Ascending aorta (tissue), 2 donors: ENCODE measurements at regions not wholly inside any gene's neighbourhood (a gene's known extent, or its start where the extent isn't known, plus 50 kb on each side); places are given as distances from the start of the nearest gene placed in this dataset.

Experiments used
- DNase-seq, 2 donors: peaks; one replicate each; pipeline ENCODE4 v3.0.0-alpha.2; 2019; ENCODE audit warnings: low spot score in 2 of 2
- H3K27ac ChIP-seq, 2 donors: fragments of 200-600 bp; sonication (generic); one replicate each; pipeline ENCODE4 v1.5.1; 2016 to 2017; ENCODE audit warnings: mild to moderate bottlenecking in 1 of 2
- H3K27me3 ChIP-seq: fragments of 200-600 bp; sonication (generic); one replicate; pipeline ENCODE4 v1.5.1; 2017
- H3K36me3 ChIP-seq, 2 donors: fragments of 200-600 bp; sonication (generic); one replicate each; pipeline ENCODE4 v1.5.1; 2016
- H3K4me1 ChIP-seq, 2 donors: fragments of 200-600 bp; sonication (generic); one replicate each; pipeline ENCODE4 v1.5.1; 2016 to 2017; ENCODE audit warnings: mild to moderate bottlenecking in 1 of 2
- H3K4me3 ChIP-seq, 2 donors: fragments of 200-600 bp; sonication (generic); one replicate each; pipeline ENCODE4 v1.5.1; 2016 to 2017; ENCODE audit warnings: mild to moderate bottlenecking in 1 of 2
- H3K9me3 ChIP-seq, 2 donors: fragments of 200-600 bp; sonication (generic); one replicate each; pipeline ENCODE4 v1.5.1; 2016
- intact Hi-C: fragments of 100-400 bp; cut with DNase I; formaldehyde crosslinking; loops from one replicate; pipeline ENCODE4 v1.15.1; 2023
- TF ChIP-seq, protein P1 (sequence below), 3 experiments: fragments of 200-600 bp in 2 of 3; fragments of 450-650 bp in 1 of 3; sonication (generic) in 2 of 3; IDR thresholded peaks; one replicate each; pipeline ENCODE4 v1.5.1; 2016 to 2019; ENCODE audit warnings: antibody characterized with exemption in 3 of 3, mild to moderate bottlenecking in 1 of 3, moderate library complexity in 1 of 3

DNA sequence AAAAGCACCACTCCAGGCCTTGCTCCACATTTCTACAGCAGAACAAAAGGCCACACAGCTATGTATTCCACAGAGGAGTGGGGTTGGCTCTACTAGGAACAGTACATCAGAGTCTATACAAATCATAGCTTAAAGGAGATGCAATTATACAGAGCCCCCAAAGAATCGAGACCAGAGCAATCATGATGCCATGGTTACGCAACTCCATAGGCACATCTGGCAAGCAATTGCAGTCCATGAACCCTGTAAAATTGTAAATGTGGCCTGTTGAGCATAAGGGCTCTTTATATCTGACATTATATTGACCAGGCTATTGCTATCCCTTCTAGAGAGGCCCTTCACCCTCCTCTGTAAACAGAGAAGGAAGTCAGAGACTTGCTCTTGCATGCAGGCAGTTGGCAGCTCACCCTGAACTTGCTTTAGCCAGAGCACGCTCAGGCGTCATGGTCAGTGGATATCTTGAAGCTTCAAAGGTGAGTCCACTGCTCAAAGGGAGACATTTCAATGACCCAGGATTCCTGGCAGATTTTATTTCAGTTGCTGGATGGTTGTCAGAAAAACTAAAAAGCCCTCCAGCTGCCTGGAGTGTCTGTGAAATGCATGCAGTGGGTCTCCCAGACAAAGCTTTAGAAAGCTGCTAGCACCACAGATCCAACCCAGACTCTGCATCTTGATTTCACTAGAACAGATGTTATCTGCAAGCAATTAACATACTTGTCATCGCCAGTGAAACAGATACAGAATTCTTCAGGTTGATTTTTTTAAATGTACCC, 357.2 kb downstream of the CENPW start:
- H3K27me3 ChIP-seq = no peaks in the 10 kb centered on the region
- H3K4me1 ChIP-seq = no peaks in the 10 kb centered on the region
- H3K4me3 ChIP-seq = no peak overlapping the region
- no peak overlapping the region for H3K27ac ChIP-seq
- DNase-seq = no peak
- intact Hi-C loops = no loop called here
- TF ChIP-seq, protein P1, sequence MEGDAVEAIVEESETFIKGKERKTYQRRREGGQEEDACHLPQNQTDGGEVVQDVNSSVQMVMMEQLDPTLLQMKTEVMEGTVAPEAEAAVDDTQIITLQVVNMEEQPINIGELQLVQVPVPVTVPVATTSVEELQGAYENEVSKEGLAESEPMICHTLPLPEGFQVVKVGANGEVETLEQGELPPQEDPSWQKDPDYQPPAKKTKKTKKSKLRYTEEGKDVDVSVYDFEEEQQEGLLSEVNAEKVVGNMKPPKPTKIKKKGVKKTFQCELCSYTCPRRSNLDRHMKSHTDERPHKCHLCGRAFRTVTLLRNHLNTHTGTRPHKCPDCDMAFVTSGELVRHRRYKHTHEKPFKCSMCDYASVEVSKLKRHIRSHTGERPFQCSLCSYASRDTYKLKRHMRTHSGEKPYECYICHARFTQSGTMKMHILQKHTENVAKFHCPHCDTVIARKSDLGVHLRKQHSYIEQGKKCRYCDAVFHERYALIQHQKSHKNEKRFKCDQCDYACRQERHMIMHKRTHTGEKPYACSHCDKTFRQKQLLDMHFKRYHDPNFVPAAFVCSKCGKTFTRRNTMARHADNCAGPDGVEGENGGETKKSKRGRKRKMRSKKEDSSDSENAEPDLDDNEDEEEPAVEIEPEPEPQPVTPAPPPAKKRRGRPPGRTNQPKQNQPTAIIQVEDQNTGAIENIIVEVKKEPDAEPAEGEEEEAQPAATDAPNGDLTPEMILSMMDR (IDR thresholded peaks at IDR 0.05) = no peak
- no peaks in the 10 kb centered on the region for H3K36me3 ChIP-seq
- H3K9me3 ChIP-seq = no peaks in the 10 kb centered on the region

- no peak overlapping the region for H3K4me3 ChIP-seq
- no peak for DNase-seq
- H3K27ac ChIP-seq = no peak overlapping the region
- TF ChIP-seq, protein P1 (IDR thresholded peaks at IDR 0.05) = no peak
- H3K27me3 ChIP-seq = no peaks in the 10 kb centered on the region
- H3K9me3 ChIP-seq = no peaks in the 10 kb centered on the region
- no peaks in the 10 kb centered on the region for H3K4me1 ChIP-seq
- no peaks in the 10 kb centered on the region for H3K36me3 ChIP-seq
- intact Hi-C loops = no loop called here
Measured at GRCh38 chr6:126698732-126699240, 358.9 kb downstream of the CENPW start.

- intact Hi-C loops = no loop called here
- Histone ChIP-seq H3K36me3 (no peaks in the 10 kb centered on the region), H3K4me1 (no peaks in the 10 kb centered on the region), H3K27me3 (no peaks in the 10 kb centered on the region), H3K9me3 (no peaks in the 10 kb centered on the region), H3K27ac (no peak overlapping the region), H3K4me3 (no peak overlapping the region)
- DNase-seq = no peak
- TF ChIP-seq, protein P1 (IDR thresholded peaks at IDR 0.05) = no peak
Measured at GRCh38 chr6:126701676-126702560, 362.0 kb downstream of the CENPW start.

DNA sequence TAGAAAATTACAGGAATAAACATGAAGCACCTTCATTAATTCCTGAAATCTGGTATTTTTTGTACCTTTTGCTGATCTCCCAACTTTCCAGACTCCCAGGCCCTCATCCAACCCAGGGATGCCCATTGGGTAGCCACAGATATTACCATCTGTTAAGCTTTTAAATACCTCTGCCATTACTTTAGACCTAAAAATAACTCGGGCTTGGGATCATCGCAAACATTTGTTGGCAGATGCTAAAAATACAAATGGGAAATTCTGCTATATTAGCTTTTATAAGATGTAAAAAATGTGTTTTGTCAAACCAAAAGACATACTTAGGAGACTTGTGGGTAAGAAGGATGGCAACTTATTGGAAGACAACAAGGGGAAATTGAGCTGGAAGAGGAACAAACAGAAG, 376.1 kb downstream of the CENPW start:
- Histone ChIP-seq H3K4me1 (no peaks in the 10 kb centered on the region), H3K9me3 (no peaks in the 10 kb centered on the region), H3K27ac (no peak overlapping the region), H3K4me3 (no peak overlapping the region), H3K36me3 (no peaks in the 10 kb centered on the region), H3K27me3 (no peaks in the 10 kb centered on the region)
- TF ChIP-seq, protein P1 (IDR thresholded peaks at IDR 0.05) = no peak
- intact Hi-C loops = no loop called here
- DNase-seq = no peak

DNA sequence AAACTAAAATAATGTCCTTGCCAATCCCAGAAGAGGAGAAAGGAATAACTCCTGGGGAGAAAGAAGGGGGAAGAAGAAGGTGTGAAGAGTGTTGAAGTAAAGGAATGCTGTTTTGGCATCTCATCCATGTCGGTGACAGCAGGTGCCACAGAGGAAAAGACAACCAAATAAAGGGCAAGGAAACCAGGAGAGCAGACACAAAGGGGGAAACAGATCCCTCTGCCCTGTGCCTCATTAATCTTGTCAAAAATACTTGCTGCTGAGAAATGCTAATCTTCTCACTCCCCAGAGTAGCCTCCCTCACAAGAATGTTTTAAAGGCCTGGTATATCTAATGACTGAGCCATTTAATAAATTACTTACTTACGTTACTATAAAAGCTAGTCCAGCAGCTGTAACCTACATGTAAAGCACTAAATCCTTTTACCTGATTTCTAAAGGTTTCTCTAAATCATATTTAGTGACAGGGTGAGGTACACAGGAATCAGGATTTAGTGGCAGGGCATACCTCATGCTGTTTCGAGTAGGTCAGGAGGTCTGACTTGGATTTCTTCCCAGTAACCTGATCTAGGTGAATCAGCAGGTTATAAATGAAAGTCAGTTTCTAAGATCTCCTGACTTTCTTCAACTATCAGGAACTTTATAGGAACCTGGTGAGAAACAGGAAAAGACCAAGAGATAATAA, 377.1 kb downstream of the CENPW start:
- no peaks in the 10 kb centered on the region for H3K27me3 ChIP-seq
- no peaks in the 10 kb centered on the region for H3K9me3 ChIP-seq
- DNase-seq = no peak
- no peak overlapping the region for H3K27ac ChIP-seq
- TF ChIP-seq, protein P1 (IDR thresholded peaks at IDR 0.05) = no peak
- no peaks in the 10 kb centered on the region for H3K4me1 ChIP-seq
- intact Hi-C loops = no loop called here
- H3K36me3 ChIP-seq = no peaks in the 10 kb centered on the region
- no peak overlapping the region for H3K4me3 ChIP-seq
